ENCODE measurements at regions not wholly inside any gene's neighbourhood (a gene's known extent, or its start where the extent isn't known, plus 50 kb on each side); places are given as distances from the start of the nearest gene placed in this dataset.

- H3K9ac ChIP-seq (ENCODE audit: low read depth, low read length), result no peak overlapping the region
- no peak overlapping the region for H2BK120ac ChIP-seq (ENCODE audit: low read depth, low read length)
- CTCF ChIA-PET, result no interaction called here
- TF ChIP-seq NFE2L2 (IDR thresholded peaks at IDR 0.05; ENCODE audit: low read depth, low read length) (no peak), BHLHE40 (IDR thresholded peaks at IDR 0.05; ENCODE audit: low read depth, low read length) (no peak), RAD21 (IDR thresholded peaks at IDR 0.05; ENCODE audit: low read length) (no peak), RCOR1 (IDR thresholded peaks at IDR 0.05; ENCODE audit: insufficient replicate concordance, low read length) (no peak), RFX5 (IDR thresholded peaks at IDR 0.05; ENCODE audit: low read depth, low read length) (no peak), SMC3 (IDR thresholded peaks at IDR 0.05; ENCODE audit: low read depth, low read length) (no peak), CHD1 (IDR thresholded peaks at IDR 0.05; ENCODE audit: low read depth, low read length) (no peak), MXI1 (IDR thresholded peaks at IDR 0.05; ENCODE audit: borderline replicate concordance, low read depth, low read length) (no peak)
- TF ChIP-seq, protein P1, sequence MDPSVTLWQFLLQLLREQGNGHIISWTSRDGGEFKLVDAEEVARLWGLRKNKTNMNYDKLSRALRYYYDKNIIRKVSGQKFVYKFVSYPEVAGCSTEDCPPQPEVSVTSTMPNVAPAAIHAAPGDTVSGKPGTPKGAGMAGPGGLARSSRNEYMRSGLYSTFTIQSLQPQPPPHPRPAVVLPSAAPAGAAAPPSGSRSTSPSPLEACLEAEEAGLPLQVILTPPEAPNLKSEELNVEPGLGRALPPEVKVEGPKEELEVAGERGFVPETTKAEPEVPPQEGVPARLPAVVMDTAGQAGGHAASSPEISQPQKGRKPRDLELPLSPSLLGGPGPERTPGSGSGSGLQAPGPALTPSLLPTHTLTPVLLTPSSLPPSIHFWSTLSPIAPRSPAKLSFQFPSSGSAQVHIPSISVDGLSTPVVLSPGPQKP (IDR thresholded peaks at IDR 0.05; ENCODE audit: borderline replicate concordance, low read depth, low read length), result no peak
- TF ChIP-seq, protein P2, sequence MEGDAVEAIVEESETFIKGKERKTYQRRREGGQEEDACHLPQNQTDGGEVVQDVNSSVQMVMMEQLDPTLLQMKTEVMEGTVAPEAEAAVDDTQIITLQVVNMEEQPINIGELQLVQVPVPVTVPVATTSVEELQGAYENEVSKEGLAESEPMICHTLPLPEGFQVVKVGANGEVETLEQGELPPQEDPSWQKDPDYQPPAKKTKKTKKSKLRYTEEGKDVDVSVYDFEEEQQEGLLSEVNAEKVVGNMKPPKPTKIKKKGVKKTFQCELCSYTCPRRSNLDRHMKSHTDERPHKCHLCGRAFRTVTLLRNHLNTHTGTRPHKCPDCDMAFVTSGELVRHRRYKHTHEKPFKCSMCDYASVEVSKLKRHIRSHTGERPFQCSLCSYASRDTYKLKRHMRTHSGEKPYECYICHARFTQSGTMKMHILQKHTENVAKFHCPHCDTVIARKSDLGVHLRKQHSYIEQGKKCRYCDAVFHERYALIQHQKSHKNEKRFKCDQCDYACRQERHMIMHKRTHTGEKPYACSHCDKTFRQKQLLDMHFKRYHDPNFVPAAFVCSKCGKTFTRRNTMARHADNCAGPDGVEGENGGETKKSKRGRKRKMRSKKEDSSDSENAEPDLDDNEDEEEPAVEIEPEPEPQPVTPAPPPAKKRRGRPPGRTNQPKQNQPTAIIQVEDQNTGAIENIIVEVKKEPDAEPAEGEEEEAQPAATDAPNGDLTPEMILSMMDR (conservative IDR thresholded peaks at IDR 0.05; ENCODE audit: low read depth, low read length), result no peak
- no peaks in the 10 kb centered on the region for H3K27me3 ChIP-seq (ENCODE audit: control insufficient read depth, insufficient read depth, low read length)
- dilution Hi-C loops (cut with HindIII; ENCODE audit: low sequenced_read_pairs, unreplicated experiment), result no loop called here
- no peak overlapping the region for H4K5ac ChIP-seq (ENCODE audit: low read depth, low read length)
- H3K4me2 ChIP-seq (ENCODE audit: low read depth, low read length), result no peak overlapping the region
- no peak overlapping the region for H2AK5ac ChIP-seq (ENCODE audit: low read depth, low read length)
- DNase-seq (no peak), ATAC-seq (ENCODE audit: low read depth) (no peak)
- no peak overlapping the region for H4K91ac ChIP-seq (ENCODE audit: insufficient read depth, low read depth, low read length)
- no peak overlapping the region for H3K18ac ChIP-seq (ENCODE audit: low read depth, low read length)
- H2AK9ac ChIP-seq (replicated peaks; ENCODE audit: low read depth, low read length, poor library complexity), result no peak overlapping the region
- H3K56ac ChIP-seq (ENCODE audit: extremely low read depth, insufficient read depth, low read length), result no peak overlapping the region
- H4K8ac ChIP-seq (ENCODE audit: low read depth in 2 of 2, low read length in 2 of 2), result no peak overlapping the region
- 71% methylated on average over 1 of the region's 6 CpGs; no CpG with 5 or more reads in 1 of the 2 experiments for WGBS, 2 experiments (ENCODE audit: extremely low coverage in 2 of 2, insufficient read length in 1 of 2)
- H3K27ac ChIP-seq (ENCODE audit: insufficient read depth, low read length), result no peak overlapping the region
- H3K4ac ChIP-seq (ENCODE audit: low read depth, low read length), result no peak overlapping the region
- POLR2A ChIA-PET (ENCODE audit: unreplicated experiment), result no interaction called here
- in situ Hi-C loops (cut with MboI; ENCODE audit: low sequenced_read_pairs), result no loop called here
- no peaks in the 10 kb centered on the region for H3K9me3 ChIP-seq (ENCODE audit: control insufficient read depth, insufficient read depth, low read length)
- no peak overlapping the region for H3K23ac ChIP-seq (ENCODE audit: low read depth, low read length)
- no peak overlapping the region for H2BK15ac ChIP-seq (ENCODE audit: low read depth, low read length)
- H2AFZ ChIP-seq (replicated peaks; ENCODE audit: low read length, poor library complexity), result no peak overlapping the region
- intact Hi-C loops (cut with micrococcal nuclease), result no loop called here
- peaks cover 10% of the 10 kb centered on the region for H3K9me1 ChIP-seq (ENCODE audit: insufficient read depth, low read length)
- peaks cover 5 to 25% of the 10 kb centered on the region in 2 experiments; a peak in 3 of 4 replicates for H3K79me1 ChIP-seq (ENCODE audit: low read depth in 1 of 2, low read length in 2 of 2)
- no peak overlapping the region for H3K14ac ChIP-seq (replicated peaks; ENCODE audit: low read depth, low read length)
- peaks cover 5% of the 10 kb centered on the region for H3K4me1 ChIP-seq (ENCODE audit: control insufficient read depth, insufficient read depth, low read length)
- H2BK20ac ChIP-seq (ENCODE audit: low read depth, low read length), result no peak overlapping the region
- H3K36me3 ChIP-seq (ENCODE audit: control insufficient read depth, insufficient read depth, low read length), result peaks cover 11% of the 10 kb centered on the region; the same call in 1 of the 2 replicates
- no peak overlapping the region for H2BK5ac ChIP-seq (ENCODE audit: low read depth, low read length, poor library complexity, severe bottlenecking)
- BruUV-seq (replicated peaks), result no TSS peak
- H4K20me1 ChIP-seq (ENCODE audit: insufficient read depth, low read length), result no peaks in the 10 kb centered on the region
- H3K4me3 ChIP-seq (ENCODE audit: insufficient read depth, low read depth, low read length), result no peak overlapping the region
Observed at GRCh38 chr1:232510367-232511110, 119.4 kb downstream of the SIPA1L2 start.

Measured in IMR-90 (cell line).